Loucy (cell line): ENCODE measurements at regions not wholly inside any gene's neighbourhood (a gene's known extent, or its start where the extent isn't known, plus 50 kb on each side); places are given as distances from the start of the nearest gene placed in this dataset.

Source experiments
- CTCF ChIP-seq: fragments of 200-600 bp; sonication (generic); conservative IDR thresholded peaks from 2 replicates; pipeline ENCODE4 v1.5.1; 2014; ENCODE audit warnings: mild to moderate bottlenecking, antibody characterized with exemption, low read length
- EZH2phosphoT487 ChIP-seq: fragments of 200-600 bp; IDR thresholded peaks from 2 replicates; pipeline ENCODE4 v1.6.1; 2018; ENCODE audit warnings: antibody characterized with exemption, mild to moderate bottlenecking, moderate library complexity, borderline replicate concordance

- TF ChIP-seq CTCF (no peak), EZH2phosphoT487 (no peak)
Measured at GRCh38 chr2:171247741-171248662, 87.3 kb upstream of the TLK1 start.
